Stimulated activated CD8-positive, alpha-beta memory T cell treated with anti-CD3 and anti-CD28 coated beads, Interleukin-4, amount 100 ng/mL, for 1 hour (primary cell): ENCODE measurements at regions not wholly inside any gene's neighbourhood (a gene's known extent, or its start where the extent isn't known, plus 50 kb on each side); places are given as distances from the start of the nearest gene placed in this dataset.

ENCODE experiments used
- DNase-seq, 2 donors: peaks; one replicate each; pipeline ENCODE4 v3.0.0-alpha.2; 2020; ENCODE audit warnings: low read depth in 2 of 2, low spot score in 1 of 2

DNA sequence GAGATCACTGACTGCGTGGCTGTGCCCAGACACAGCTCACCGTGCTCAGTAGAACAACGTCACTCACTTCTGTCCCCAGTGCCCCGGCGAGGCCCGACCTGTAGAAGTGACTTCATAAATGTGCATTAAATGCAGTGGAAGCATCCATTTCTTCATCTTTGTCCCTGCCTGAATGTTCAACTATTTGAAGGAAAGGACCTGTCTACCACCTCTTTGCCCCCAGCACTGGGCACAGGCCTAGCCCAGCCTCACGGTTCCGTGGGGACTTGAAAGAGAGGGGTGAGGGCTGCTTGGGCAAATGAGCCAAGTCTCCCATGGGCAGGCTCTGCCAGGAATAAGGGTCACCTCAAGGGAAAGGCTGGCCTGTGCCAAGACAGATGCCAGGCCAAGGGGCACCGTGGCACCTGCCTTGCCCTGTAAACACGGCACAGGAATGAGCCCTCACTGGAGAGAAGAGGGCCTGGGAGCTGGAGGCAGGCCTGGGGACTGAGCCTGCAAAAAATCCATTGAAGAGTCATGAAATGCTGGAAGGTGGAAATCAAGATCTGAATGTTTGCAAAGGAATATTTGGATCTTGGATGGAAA lies 845.3 kb downstream of the BRD1 start:
- no peak for DNase-seq

- DNase-seq, result no peak
Measured at GRCh38 chr22:48981371-48982061, 846.2 kb downstream of the BRD1 start.

- DNase-seq, result no peak
Measured at GRCh38 chr22:48980918-48981317, 846.8 kb downstream of the BRD1 start.

- no peak for DNase-seq
Measured at GRCh38 chr22:48980409-48980808, 847.3 kb downstream of the BRD1 start.

GRCh38 chr22:48979482-48979881 lies 848.2 kb downstream of the BRD1 start:
- DNase-seq, result no peak

- DNase-seq, result no peak
Measured at GRCh38 chr22:48976556-48977535, 850.8 kb downstream of the BRD1 start.

DNA sequence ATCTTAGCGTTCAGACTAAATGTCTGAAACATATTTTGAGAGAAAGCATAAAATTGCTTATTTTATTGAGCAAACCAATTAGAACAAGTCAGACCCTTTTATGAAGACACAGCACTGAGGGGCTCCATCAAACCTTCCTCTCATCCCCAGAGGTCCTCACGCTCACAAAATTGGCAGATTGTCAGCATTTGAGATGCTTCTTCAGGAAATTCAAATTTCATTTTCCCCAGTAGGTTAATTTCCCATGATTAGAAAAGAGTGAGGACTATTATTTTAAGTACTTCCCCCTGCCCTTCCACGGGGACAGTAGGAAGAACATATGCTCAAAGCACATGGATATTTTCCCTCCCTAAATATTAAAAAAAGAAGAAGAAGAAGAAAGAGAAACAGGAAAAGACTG lies 851.8 kb downstream of the BRD1 start:
- DNase-seq, result no peak

DNA sequence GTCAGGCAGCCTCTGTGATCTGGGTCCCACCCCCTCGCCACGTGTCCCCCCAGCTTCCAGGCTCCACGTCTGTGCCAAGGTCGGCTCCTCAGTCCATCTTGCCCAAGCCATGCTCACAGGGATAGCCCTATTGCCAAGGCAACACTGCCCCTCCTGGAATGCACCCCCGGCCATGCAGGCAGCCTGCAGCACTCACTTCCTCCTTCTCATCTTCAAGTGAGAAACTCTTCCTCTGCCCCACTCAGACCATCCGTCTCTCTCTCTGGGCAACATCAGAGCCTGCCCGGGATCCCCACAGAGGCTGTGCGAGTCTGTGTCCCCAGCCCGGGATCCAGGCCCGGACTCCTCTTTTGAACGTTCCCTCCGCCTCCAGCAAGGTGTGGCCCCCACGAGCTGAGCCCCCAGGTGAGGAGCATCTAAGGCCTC lies 852.3 kb downstream of the BRD1 start:
- DNase-seq, result no peak

GRCh38 chr22:48974443-48975315 lies 853.0 kb downstream of the BRD1 start:
- DNase-seq, result no peak

DNA sequence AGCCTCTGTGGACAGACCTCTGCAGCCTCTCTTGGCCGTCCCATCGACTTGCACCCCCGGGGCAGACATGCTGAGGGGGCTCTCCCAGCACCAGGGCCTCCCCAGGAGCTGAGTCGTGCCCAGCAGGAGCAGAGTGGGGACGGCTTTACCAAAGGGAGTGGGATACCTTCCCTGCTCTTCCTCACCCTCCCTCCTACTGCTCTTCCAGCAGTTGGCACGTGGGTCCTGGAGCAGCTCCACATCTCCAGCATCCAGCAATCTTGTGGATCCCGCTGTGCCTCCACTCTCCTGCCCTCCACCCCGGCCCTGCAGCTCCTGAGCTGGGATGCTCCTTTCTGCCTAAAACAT lies 854.0 kb downstream of the BRD1 start:
- no peak for DNase-seq

- no peak for DNase-seq
Measured at GRCh38 chr22:48972979-48973693, 854.5 kb downstream of the BRD1 start.

DNA sequence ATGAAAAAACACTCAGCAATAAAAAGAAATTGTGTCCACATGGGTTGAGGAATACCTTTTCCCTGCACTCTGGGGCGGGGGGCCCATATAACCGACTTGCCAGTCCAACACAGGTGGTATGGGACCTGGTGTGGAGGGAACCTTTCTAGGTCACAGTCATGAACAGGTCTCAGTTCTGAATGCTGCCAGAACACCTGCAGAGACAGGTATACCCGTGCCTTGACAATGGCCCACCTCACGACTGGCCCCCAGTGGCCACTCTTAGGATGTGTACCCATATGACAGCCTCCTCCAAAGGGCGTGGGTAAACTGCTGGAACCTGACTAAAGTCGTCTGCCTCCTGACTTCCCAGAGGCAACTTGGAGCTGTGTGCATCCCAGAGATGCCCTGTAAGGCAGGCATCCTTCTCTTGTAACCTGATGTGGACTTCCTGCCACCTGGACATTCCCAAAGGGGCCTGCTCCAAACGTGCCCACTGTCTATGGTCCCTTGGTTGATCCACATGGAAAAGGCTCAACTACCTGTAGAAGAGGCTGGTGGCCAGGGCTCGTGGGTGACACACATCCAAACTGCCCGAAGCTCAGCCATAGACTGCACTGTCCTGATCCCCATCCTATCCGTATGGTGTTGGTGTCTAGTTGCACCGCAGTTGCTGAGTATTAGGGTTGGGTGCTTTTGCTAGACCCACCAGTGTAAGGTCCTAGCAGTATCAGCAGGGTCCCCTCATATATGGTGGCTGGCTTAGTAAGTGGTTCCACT lies 859.3 kb downstream of the BRD1 start:
- DNase-seq, result no peak

GRCh38 chr22:48963405-48963804 lies 864.3 kb downstream of the BRD1 start:
- no peak for DNase-seq

DNA sequence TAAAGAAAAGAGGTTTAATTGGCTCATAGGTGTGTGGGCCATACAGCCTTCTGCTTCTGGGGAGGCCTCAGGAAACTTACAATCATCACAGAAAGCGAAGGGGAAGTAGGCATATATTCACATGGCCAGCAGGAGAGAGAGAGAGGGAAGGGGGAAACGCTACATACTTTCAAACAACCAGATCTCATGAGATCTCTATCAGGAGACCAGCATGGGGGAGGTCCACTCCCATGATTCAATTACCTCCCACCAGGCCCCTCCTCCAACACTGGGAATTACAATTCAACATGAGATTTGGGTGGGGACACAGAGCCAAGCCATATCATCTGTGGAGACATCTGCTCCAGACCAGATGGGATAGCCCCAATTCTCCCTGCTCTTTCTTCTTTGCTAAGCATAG lies 866.0 kb downstream of the BRD1 start:
- DNase-seq, result no peak

DNA sequence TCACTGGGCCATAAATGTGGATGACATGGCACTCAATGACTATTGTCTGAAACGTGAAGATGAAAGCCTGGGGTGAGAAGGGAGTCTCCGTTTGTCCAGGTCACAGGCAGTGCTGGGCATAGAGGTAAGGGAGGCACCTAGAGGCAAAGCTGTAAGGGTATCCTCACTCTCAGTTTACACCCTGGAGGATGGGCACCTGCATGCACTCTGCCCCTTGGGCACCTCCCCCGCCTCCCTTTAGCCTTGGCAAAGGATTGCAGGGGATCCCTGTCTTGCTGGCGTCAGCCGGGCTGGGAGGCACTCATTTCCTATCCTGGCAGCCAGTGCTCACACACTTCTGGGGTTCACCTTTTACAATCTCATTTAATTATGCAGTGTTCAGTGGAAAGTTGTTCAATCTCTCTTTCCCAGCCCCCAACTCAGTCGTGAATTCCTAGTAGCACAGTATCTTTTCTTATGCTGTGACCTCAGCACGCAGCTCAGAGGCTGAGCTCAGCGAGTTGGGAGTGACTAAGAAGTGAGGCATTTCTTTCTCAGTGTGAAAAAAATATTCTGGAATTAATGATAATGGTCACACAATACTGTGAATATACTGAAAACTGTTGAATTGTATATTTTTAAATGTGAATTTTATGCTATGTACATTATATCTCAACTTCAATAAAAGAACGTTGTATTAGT lies 866.6 kb downstream of the BRD1 start:
- no peak for DNase-seq

DNA sequence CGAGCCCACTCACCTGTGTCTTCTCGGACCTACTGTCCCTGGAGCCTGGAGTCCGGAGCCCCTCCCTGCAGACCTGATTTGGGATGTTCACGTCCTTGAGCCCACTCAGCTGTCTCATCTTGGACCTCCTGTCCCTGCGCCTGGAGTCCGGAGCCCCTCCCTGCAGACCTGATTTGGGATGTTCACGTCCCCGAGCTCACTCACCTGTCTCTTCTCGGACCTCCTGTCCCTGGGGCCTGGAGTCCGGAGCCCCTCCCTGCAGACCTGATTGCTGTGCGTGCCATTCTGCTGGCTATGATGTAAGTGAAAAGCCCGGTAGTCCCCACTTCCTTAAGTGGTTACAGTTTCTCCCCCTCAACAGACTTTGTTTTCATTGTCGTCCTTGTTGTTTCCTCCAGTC lies 867.1 kb downstream of the BRD1 start:
- no peak for DNase-seq

- DNase-seq, result no peak
Measured at GRCh38 chr22:48959496-48959895, 868.2 kb downstream of the BRD1 start.

GRCh38 chr22:48957987-48958321 lies 869.7 kb downstream of the BRD1 start:
- no peak for DNase-seq

- no peak for DNase-seq
Measured at GRCh38 chr22:48957311-48957986, 870.2 kb downstream of the BRD1 start.
